Activated CD8-positive, alpha-beta T cell treated with anti-CD3 and anti-CD28 coated beads for 36 hours (primary cell): ENCODE measurements at regions not wholly inside any gene's neighbourhood (a gene's known extent, or its start where the extent isn't known, plus 50 kb on each side); places are given as distances from the start of the nearest gene placed in this dataset.

Experiments used
- ATAC-seq: fragments of 200-7000 bp; cut with Tn5 transposase; one replicate; pipeline ENCODE4 v1.10.0; 2021; ENCODE audit warnings: mild to moderate bottlenecking, moderate library complexity
- CTCF ChIA-PET: fragments of 350-600 bp; sonication (Branson Sonifier 250); formaldehyde crosslinking; loops from one replicate; lab custom pipeline; 2021; ENCODE audit warnings: antibody characterized with exemption; lab: Charles Lee
- POLR2A ChIA-PET: fragments of 350-600 bp; sonication (Branson Sonifier 250); formaldehyde crosslinking; loops from one replicate; lab custom pipeline; 2021; ENCODE audit warnings: antibody characterized with exemption; lab: Charles Lee
- DNase-seq: peaks from one replicate; pipeline ENCODE4 v3.0.0-alpha.2; 2020
- H3K27ac Mint-ChIP-seq: one replicate; pipeline ENCODE4 v1.8.0; 2021; ENCODE audit warnings: mild to moderate bottlenecking, mixed read lengths
- H3K27me3 Mint-ChIP-seq: one replicate; pipeline ENCODE4 v1.8.0; 2021; ENCODE audit warnings: mixed read lengths
- H3K36me3 Mint-ChIP-seq: one replicate; pipeline ENCODE4 v1.8.0; 2021; ENCODE audit warnings: low read depth, mixed read lengths
- H3K4me1 Mint-ChIP-seq: one replicate; pipeline ENCODE4 v1.8.0; 2021; ENCODE audit warnings: low read depth, mixed read lengths
- H3K4me3 Mint-ChIP-seq: one replicate; pipeline ENCODE4 v1.8.0; 2021; ENCODE audit warnings: mild to moderate bottlenecking, moderate library complexity, mixed read lengths
- H3K9me3 Mint-ChIP-seq: one replicate; pipeline ENCODE4 v1.8.0; 2021; ENCODE audit warnings: mixed read lengths
- CTCF ChIP-seq: fragments of 200-600 bp; IDR thresholded peaks from one replicate; pipeline ENCODE4 v1.8.0; 2022; ENCODE audit warnings: antibody characterized with exemption, mild to moderate bottlenecking
- intact Hi-C: fragments of 100-400 bp; cut with micrococcal nuclease; formaldehyde crosslinking; loops from one replicate; pipeline ENCODE4 v1.10.0; 2022

DNA sequence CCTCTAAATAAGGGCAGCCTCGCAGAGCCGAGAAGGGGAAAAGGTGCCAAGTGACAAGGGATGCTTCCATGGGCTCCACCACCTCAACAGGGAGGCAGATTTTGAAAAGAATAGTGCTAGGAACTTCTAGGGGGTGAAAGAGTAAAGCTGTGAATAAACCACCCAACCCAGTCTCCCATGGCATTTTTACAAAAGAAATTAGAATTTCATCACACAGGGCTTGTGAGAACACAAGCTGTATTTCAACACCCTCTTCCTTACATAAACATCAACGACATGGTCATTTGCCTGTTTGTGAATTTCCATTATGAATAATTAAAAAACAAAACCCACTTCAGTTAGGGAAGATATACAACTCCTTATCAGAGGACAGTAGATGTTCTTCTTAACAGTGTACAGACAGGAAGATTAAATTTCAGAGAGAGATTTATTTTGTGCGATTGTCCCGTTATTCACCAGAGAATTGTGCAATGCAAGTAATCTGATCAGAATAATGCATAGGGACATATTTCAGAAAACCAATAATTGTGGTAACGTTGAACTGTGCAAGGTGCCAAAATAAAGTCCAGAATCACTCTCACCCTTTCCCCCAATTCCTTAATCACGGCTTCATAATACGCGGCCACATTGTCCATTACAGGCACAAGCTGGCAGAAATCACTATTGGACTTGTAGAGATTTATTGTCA is 207.8 kb upstream of the MGMT start:
- no peak for TF ChIP-seq CTCF

DNA sequence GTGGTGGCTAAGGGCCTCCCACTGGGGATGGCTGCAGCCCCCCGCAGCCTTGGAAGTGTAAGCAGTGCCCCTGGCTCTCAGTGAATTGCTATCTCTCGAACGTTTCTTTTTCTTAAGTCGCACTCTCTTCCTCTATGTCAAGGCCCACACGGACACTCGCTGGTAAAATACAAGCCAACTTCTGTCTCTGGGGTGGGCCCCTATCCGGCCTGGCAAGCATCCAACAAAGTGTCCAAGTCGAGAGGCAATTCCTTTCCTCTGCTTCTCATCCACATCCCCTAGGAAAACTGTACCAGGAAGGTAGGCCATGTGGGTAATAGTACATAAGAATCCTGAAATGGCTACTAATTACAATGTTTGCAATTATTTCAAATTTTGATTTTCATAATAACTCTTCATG is 194.9 kb upstream of the MGMT start:
- POLR2A ChIA-PET = no interaction called here

More for the DNA sequence above, 207.8 kb upstream of the MGMT start:
- Mint-ChIP-seq H3K27me3 (peaks cover 2% of the 10 kb centered on the region), H3K4me3 (no peak overlapping the region), H3K36me3 (no peaks in the 10 kb centered on the region), H3K9me3 (no peaks in the 10 kb centered on the region), H3K4me1 (no peaks in the 10 kb centered on the region), H3K27ac (no peak overlapping the region)
- DNase-seq (no peak), ATAC-seq (no peak)
- POLR2A ChIA-PET = no interaction called here
- CTCF ChIA-PET = no interaction called here
- intact Hi-C loops = no loop called here

GRCh38 chr10:129272866-129273650 is 194.0 kb upstream of the MGMT start:
- ChIA-PET CTCF (no interaction called here), POLR2A (no interaction called here)
- no peak for TF ChIP-seq CTCF
- Mint-ChIP-seq H3K27ac (no peak overlapping the region), H3K4me1 (peaks cover 7% of the 10 kb centered on the region), H3K4me3 (no peak overlapping the region), H3K27me3 (peaks cover 6% of the 10 kb centered on the region), H3K36me3 (no peaks in the 10 kb centered on the region), H3K9me3 (no peaks in the 10 kb centered on the region)
- ATAC-seq = no peak
- intact Hi-C loops = no loop called here
- no peak for DNase-seq

More for the DNA sequence above, 194.9 kb upstream of the MGMT start:
- Mint-ChIP-seq H3K4me3 (no peak overlapping the region), H3K9me3 (no peaks in the 10 kb centered on the region), H3K4me1 (peaks cover 7% of the 10 kb centered on the region), H3K36me3 (no peaks in the 10 kb centered on the region), H3K27me3 (peaks cover 5% of the 10 kb centered on the region), H3K27ac (no peak overlapping the region)
- DNase-seq (no peak), ATAC-seq (no peak)
- TF ChIP-seq CTCF = no peak
- CTCF ChIA-PET = no interaction called here
- intact Hi-C loops = no loop called here

DNA sequence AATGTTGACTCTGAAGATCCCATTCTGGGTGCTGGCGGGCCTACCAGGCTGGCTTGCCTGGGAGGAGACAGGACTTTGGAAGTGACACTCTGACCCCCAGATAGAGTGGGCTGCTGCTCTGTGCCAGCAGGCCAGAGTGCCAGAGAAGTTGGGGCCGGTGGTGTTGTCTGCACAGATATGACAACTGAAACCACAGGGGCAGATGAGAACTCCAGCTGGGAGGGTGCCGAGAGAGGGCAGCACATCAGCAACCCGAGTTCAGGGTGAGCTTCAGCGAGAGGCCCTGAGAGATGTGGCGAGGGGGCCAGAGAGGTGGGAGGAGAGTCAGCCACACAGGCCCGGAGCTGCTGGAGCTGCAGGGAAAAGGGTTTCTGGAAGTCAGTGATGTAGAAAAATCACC is 193.2 kb upstream of the MGMT start:
- H3K36me3 Mint-ChIP-seq = no peaks in the 10 kb centered on the region
- TF ChIP-seq CTCF = no peak
- no peak overlapping the region for H3K4me3 Mint-ChIP-seq
- peaks cover 7% of the 10 kb centered on the region for H3K4me1 Mint-ChIP-seq
- CTCF ChIA-PET = no interaction called here
- H3K27ac Mint-ChIP-seq = no peak overlapping the region
- intact Hi-C loops = no loop called here
- H3K27me3 Mint-ChIP-seq = peaks cover 9% of the 10 kb centered on the region
- H3K9me3 Mint-ChIP-seq = no peaks in the 10 kb centered on the region
- DNase-seq = no peak
- ATAC-seq = no peak
- POLR2A ChIA-PET = no interaction called here
